ENCODE measurements at regions not wholly inside any gene's neighbourhood (a gene's known extent, or its start where the extent isn't known, plus 50 kb on each side); places are given as distances from the start of the nearest gene placed in this dataset.

- H2BK120ac ChIP-seq (ENCODE audit: insufficient read depth, low read length, poor library complexity), result no peak overlapping the region
- H4K8ac ChIP-seq (ENCODE audit: low read depth, low read length), result no peak overlapping the region
- H3K4ac ChIP-seq (ENCODE audit: low read depth, low read length), result no peak overlapping the region
- peak in 1 of 2 donors; percentile 32 for DNase-seq
- H2BK5ac ChIP-seq (ENCODE audit: low read depth, low read length, poor library complexity), result no peak overlapping the region
- no peak overlapping the region for H3K27ac ChIP-seq (ENCODE audit: low read depth, low read length)
- H3K36me3 ChIP-seq (ENCODE audit: control insufficient read depth in 1 of 2, insufficient read depth in 2 of 2, low read length in 2 of 2), result no peaks in the 10 kb centered on the region
- peaks cover 4 to 7% of the 10 kb centered on the region in 2 experiments for H3K4me1 ChIP-seq (ENCODE audit: control insufficient read depth in 1 of 2, insufficient read depth in 2 of 2, low read length in 2 of 2)
- H3K23ac ChIP-seq (ENCODE audit: low read length), result no peak overlapping the region
- no peak overlapping the region for H2AK5ac ChIP-seq (ENCODE audit: low read length)
- no CpG with 5 or more reads among the region's 2 CpGs for WGBS (ENCODE audit: extremely low coverage, insufficient coverage, insufficient read length)
- H3K79me1 ChIP-seq (ENCODE audit: low read length), result peaks cover 7% of the 10 kb centered on the region
- no peaks in the 10 kb centered on the region for H3K79me2 ChIP-seq (ENCODE audit: control insufficient read depth, insufficient read depth, low read length, poor library complexity)
- H4K12ac ChIP-seq (ENCODE audit: low read depth, low read length), result no peak overlapping the region
- H3K18ac ChIP-seq (ENCODE audit: low read length), result no peak overlapping the region
- no peak overlapping the region for H3K4me3 ChIP-seq (ENCODE audit: low read depth, low read length)
- no peak overlapping the region for H3K4me2 ChIP-seq (ENCODE audit: low read length)
- H4K91ac ChIP-seq (ENCODE audit: low read depth, low read length), result peak overlapping the region; percentile 11
- H3K9me3 ChIP-seq (ENCODE audit: insufficient read depth, low read depth, low read length), result no peaks in the 10 kb centered on the region
- H3K9ac ChIP-seq (ENCODE audit: low read length), result no peak overlapping the region
- H2AFZ ChIP-seq (ENCODE audit: insufficient read depth, low read length, poor library complexity), result no peak overlapping the region
- peak overlapping the region; percentile 50 for H2BK12ac ChIP-seq (ENCODE audit: low read length)
- H3K27me3 ChIP-seq (ENCODE audit: insufficient read depth, low read length), result no peaks in the 10 kb centered on the region
- H3K14ac ChIP-seq (ENCODE audit: low read length), result no peak overlapping the region
Measured at GRCh38 chr6:134544737-134545136, 226.8 kb upstream of the SGK1 start.

GRCh38 chr6:134543128-134543527 lies 225.2 kb upstream of the SGK1 start:
- Histone ChIP-seq H3K14ac (ENCODE audit: low read length) (no peak overlapping the region), H4K91ac (ENCODE audit: low read depth, low read length) (no peak overlapping the region), H3K27me3 (ENCODE audit: insufficient read depth, low read length) (no peaks in the 10 kb centered on the region), H3K9me3 (ENCODE audit: insufficient read depth, low read depth, low read length) (no peaks in the 10 kb centered on the region), H3K23ac (ENCODE audit: low read length) (no peak overlapping the region), H2BK12ac (ENCODE audit: low read length) (no peak overlapping the region), H3K4me1 (ENCODE audit: control insufficient read depth in 1 of 2, insufficient read depth in 2 of 2, low read length in 2 of 2) (peaks cover 5 to 9% of the 10 kb centered on the region in 2 experiments), H2BK5ac (ENCODE audit: low read depth, low read length, poor library complexity) (no peak overlapping the region), H3K4ac (ENCODE audit: low read depth, low read length) (no peak overlapping the region), H3K4me3 (ENCODE audit: low read depth, low read length) (no peak overlapping the region), H2AFZ (ENCODE audit: insufficient read depth, low read length, poor library complexity) (no peak overlapping the region), H2BK120ac (ENCODE audit: insufficient read depth, low read length, poor library complexity) (no peak overlapping the region), H3K27ac (ENCODE audit: low read depth, low read length) (no peak overlapping the region), H3K4me2 (ENCODE audit: low read length) (no peak overlapping the region), H3K79me1 (ENCODE audit: low read length) (peaks cover 9% of the 10 kb centered on the region), H3K18ac (ENCODE audit: low read length) (no peak overlapping the region), H3K36me3 (ENCODE audit: control insufficient read depth in 1 of 2, insufficient read depth in 2 of 2, low read length in 2 of 2) (no peaks in the 10 kb centered on the region), H4K8ac (ENCODE audit: low read depth, low read length) (no peak overlapping the region), H4K12ac (ENCODE audit: low read depth, low read length) (no peak overlapping the region), H3K79me2 (ENCODE audit: control insufficient read depth, insufficient read depth, low read length, poor library complexity) (no peaks in the 10 kb centered on the region), H2AK5ac (ENCODE audit: low read length) (no peak overlapping the region), H3K9ac (ENCODE audit: low read length) (no peak overlapping the region)
- no CpG with 5 or more reads among the region's 1 CpG for WGBS (ENCODE audit: extremely low coverage, insufficient coverage, insufficient read length)
- no peak for DNase-seq

- H3K4me3 ChIP-seq (ENCODE audit: low read depth, low read length), result no peak overlapping the region
- H4K12ac ChIP-seq (ENCODE audit: low read depth, low read length), result no peak overlapping the region
- H3K23ac ChIP-seq (ENCODE audit: low read length), result no peak overlapping the region
- no peak overlapping the region for H2BK120ac ChIP-seq (ENCODE audit: insufficient read depth, low read length, poor library complexity)
- H2BK5ac ChIP-seq (ENCODE audit: low read depth, low read length, poor library complexity), result no peak overlapping the region
- peak overlapping the region; percentile 35 for H3K27ac ChIP-seq (ENCODE audit: low read depth, low read length)
- H3K4me2 ChIP-seq (ENCODE audit: low read length), result no peak overlapping the region
- no peak overlapping the region for H2AK5ac ChIP-seq (ENCODE audit: low read length)
- H3K4me1 ChIP-seq (ENCODE audit: control insufficient read depth in 1 of 2, insufficient read depth in 2 of 2, low read length in 2 of 2), result peaks cover 5 to 9% of the 10 kb centered on the region in 2 experiments
- no peak overlapping the region for H3K9ac ChIP-seq (ENCODE audit: low read length)
- H3K27me3 ChIP-seq (ENCODE audit: insufficient read depth, low read length), result no peaks in the 10 kb centered on the region
- H2AFZ ChIP-seq (ENCODE audit: insufficient read depth, low read length, poor library complexity), result no peak overlapping the region
- no CpG with 5 or more reads among the region's 4 CpGs for WGBS (ENCODE audit: extremely low coverage, insufficient coverage, insufficient read length)
- no peak overlapping the region for H3K4ac ChIP-seq (ENCODE audit: low read depth, low read length)
- H3K36me3 ChIP-seq (ENCODE audit: control insufficient read depth in 1 of 2, insufficient read depth in 2 of 2, low read length in 2 of 2), result no peaks in the 10 kb centered on the region
- no peak overlapping the region for H4K8ac ChIP-seq (ENCODE audit: low read depth, low read length)
- peak overlapping the region; percentile 34 for H3K14ac ChIP-seq (ENCODE audit: low read length)
- H3K79me1 ChIP-seq (ENCODE audit: low read length), result peaks cover 9% of the 10 kb centered on the region
- H4K91ac ChIP-seq (ENCODE audit: low read depth, low read length), result no peak overlapping the region
- peak; percentile 90 to 97 for DNase-seq
- peak overlapping the region; percentile 61 for H2BK12ac ChIP-seq (ENCODE audit: low read length)
- no peaks in the 10 kb centered on the region for H3K9me3 ChIP-seq (ENCODE audit: insufficient read depth, low read depth, low read length)
- H3K79me2 ChIP-seq (ENCODE audit: control insufficient read depth, insufficient read depth, low read length, poor library complexity), result no peaks in the 10 kb centered on the region
- H3K18ac ChIP-seq (ENCODE audit: low read length), result no peak overlapping the region
Measured at GRCh38 chr6:134541001-134541400, 223.1 kb upstream of the SGK1 start.

- peak overlapping the region; percentile 57 for H4K91ac ChIP-seq (ENCODE audit: low read depth, low read length)
Measured at GRCh38 chr6:134539865-134540323, 222.0 kb upstream of the SGK1 start.

More at GRCh38 chr6:134539865-134540323, 222.0 kb upstream of the SGK1 start:
- Histone ChIP-seq H3K79me1 (ENCODE audit: low read length) (peaks cover 9% of the 10 kb centered on the region), H3K27ac (ENCODE audit: low read depth, low read length) (peak overlapping the region; percentile 72), H2BK12ac (ENCODE audit: low read length) (peak overlapping the region; percentile 78), H3K36me3 (ENCODE audit: control insufficient read depth in 1 of 2, insufficient read depth in 2 of 2, low read length in 2 of 2) (no peaks in the 10 kb centered on the region), H2BK120ac (ENCODE audit: insufficient read depth, low read length, poor library complexity) (peak overlapping the region; percentile 41), H3K9me3 (ENCODE audit: insufficient read depth, low read depth, low read length) (no peaks in the 10 kb centered on the region), H3K9ac (ENCODE audit: low read length) (no peak overlapping the region), H3K4me1 (ENCODE audit: control insufficient read depth in 1 of 2, insufficient read depth in 2 of 2, low read length in 2 of 2) (peaks cover 5 to 9% of the 10 kb centered on the region in 2 experiments), H2AFZ (ENCODE audit: insufficient read depth, low read length, poor library complexity) (no peak overlapping the region), H3K14ac (ENCODE audit: low read length) (peak overlapping the region; percentile 65), H3K79me2 (ENCODE audit: control insufficient read depth, insufficient read depth, low read length, poor library complexity) (no peaks in the 10 kb centered on the region), H4K12ac (ENCODE audit: low read depth, low read length) (no peak overlapping the region), H3K23ac (ENCODE audit: low read length) (no peak overlapping the region), H3K4ac (ENCODE audit: low read depth, low read length) (no peak overlapping the region), H3K18ac (ENCODE audit: low read length) (no peak overlapping the region), H4K8ac (ENCODE audit: low read depth, low read length) (peak overlapping the region; percentile 51), H2AK5ac (ENCODE audit: low read length) (no peak overlapping the region), H3K4me2 (ENCODE audit: low read length) (peak overlapping the region; percentile 15), H3K27me3 (ENCODE audit: insufficient read depth, low read length) (no peaks in the 10 kb centered on the region), H2BK5ac (ENCODE audit: low read depth, low read length, poor library complexity) (peak overlapping the region; percentile 73), H3K4me3 (ENCODE audit: low read depth, low read length) (no peak overlapping the region)
- peak in 1 of 2 donors; percentile 60 for DNase-seq
- no CpG with 5 or more reads among the region's 7 CpGs for WGBS (ENCODE audit: extremely low coverage, insufficient coverage, insufficient read length)
